ENCODE measurements at regions not wholly inside any gene's neighbourhood (a gene's known extent, or its start where the extent isn't known, plus 50 kb on each side); places are given as distances from the start of the nearest gene placed in this dataset.
"Not testable (repeated sequence)": the region's sequence is repeated elsewhere in the genome, so short reads cannot be mapped to it uniquely, and the experiment has no call there.

GRCh38 chrX:27163236-27163635, 299.9 kb downstream of the PPP4R3C start:
- Histone ChIP-seq H3K4me1 (no peaks in the 10 kb centered on the region), H3K9me3 (no peaks in the 10 kb centered on the region)

GRCh38 chrX:27162496-27162895, 300.6 kb downstream of the PPP4R3C start:
- Histone ChIP-seq H3K27me3 (no peaks in the 10 kb centered on the region), H3K9me3 (no peaks in the 10 kb centered on the region), H3K27ac (no peak overlapping the region), H3K4me1 (no peaks in the 10 kb centered on the region), H3K36me3 (no peaks in the 10 kb centered on the region), H3K4me3 (no peak overlapping the region)
- TF ChIP-seq CTCF (IDR thresholded peaks at IDR 0.05): no peak
- ATAC-seq: no peak
- WGBS, 2 donors: 58 to 68% methylated on average over 1 of the region's 1 CpG
- no peak for DNase-seq
- intact Hi-C loops (cut with DNase I): no loop called here

More at GRCh38 chrX:27163236-27163635, 299.9 kb downstream of the PPP4R3C start:
- Histone ChIP-seq H3K36me3 (no peaks in the 10 kb centered on the region), H3K27me3 (no peaks in the 10 kb centered on the region), H3K4me3 (no peak overlapping the region), H3K27ac (no peak overlapping the region)
- intact Hi-C loops (cut with DNase I): no loop called here
- 62 to 68% methylated on average over 4 of the region's 4 CpGs for WGBS, 2 donors
- no peak for TF ChIP-seq CTCF (IDR thresholded peaks at IDR 0.05)
- ATAC-seq (no peak), DNase-seq (no peak)

- DNase-seq; H3K4me1 ChIP-seq; H3K9me3 ChIP-seq; H3K27me3 ChIP-seq; H3K36me3 ChIP-seq; ATAC-seq; H3K27ac ChIP-seq; intact Hi-C loops (cut with DNase I); H3K4me3 ChIP-seq: not testable (repeated sequence)
- WGBS, 2 donors: 85 to 94% methylated on average over 8 to 20 of the region's 21 CpGs
These were observed 306.2 kb downstream of the PPP4R3C start for GRCh38 chrX:27156921-27157320.

GRCh38 chrX:27136325-27136724, 326.8 kb downstream of the PPP4R3C start:
- Histone ChIP-seq H3K27ac (no peak overlapping the region), H3K9me3 (no peaks in the 10 kb centered on the region), H3K4me1 (no peaks in the 10 kb centered on the region), H3K27me3 (no peaks in the 10 kb centered on the region), H3K4me3 (no peak overlapping the region), H3K36me3 (no peaks in the 10 kb centered on the region)
- intact Hi-C loops (cut with DNase I): no loop called here
- DNase-seq (no peak), ATAC-seq (no peak)
- no peak for TF ChIP-seq CTCF (IDR thresholded peaks at IDR 0.05)
- WGBS, 2 donors: 79 to 83% methylated on average over 1 of the region's 1 CpG

- ATAC-seq (no peak), DNase-seq (no peak)
- H3K9me3 ChIP-seq: no peaks in the 10 kb centered on the region
- no peaks in the 10 kb centered on the region for H3K36me3 ChIP-seq
- WGBS, 2 donors: 44 to 49% methylated on average over 1 of the region's 1 CpG
- intact Hi-C loops (cut with DNase I): no loop called here
- H3K27me3 ChIP-seq: no peaks in the 10 kb centered on the region
- no peaks in the 10 kb centered on the region for H3K4me1 ChIP-seq
- no peak overlapping the region for H3K27ac ChIP-seq
- no peak overlapping the region for H3K4me3 ChIP-seq
- TF ChIP-seq CTCF (IDR thresholded peaks at IDR 0.05): no peak
These were observed 330.3 kb downstream of the PPP4R3C start for GRCh38 chrX:27132862-27133261.

GRCh38 chrX:27087176-27087575, 376.0 kb downstream of the PPP4R3C start:
- H3K36me3 ChIP-seq; intact Hi-C loops (cut with DNase I); DNase-seq; H3K4me1 ChIP-seq; H3K4me3 ChIP-seq; H3K27ac ChIP-seq; H3K9me3 ChIP-seq; ATAC-seq; H3K27me3 ChIP-seq: not testable (repeated sequence)
- WGBS, 2 donors: 87 to 93% methylated on average over 11 of the region's 11 CpGs
